Left lung (tissue), 4 donors: ENCODE measurements at regions not wholly inside any gene's neighbourhood (a gene's known extent, or its start where the extent isn't known, plus 50 kb on each side); places are given as distances from the start of the nearest gene placed in this dataset.

Source experiments
- ATAC-seq: fragments of 200-7000 bp; cut with Tn5 transposase; one replicate; pipeline ENCODE4 v1.9.1; 2020; ENCODE audit warnings: moderate library complexity
- DNase-seq, 4 donors: peaks; one replicate each; pipeline ENCODE4 v3.0.0-alpha.2; 2013 to 2020
- H3K27ac ChIP-seq, 2 donors: fragments of 200-600 bp; sonication (generic) in 1 of 2; one replicate each; pipeline versions ENCODE4 v1.5.0 to v1.8.0; 2020 to 2021
- H3K27me3 ChIP-seq, 2 donors: fragments of 200-600 bp; sonication (generic) in 1 of 2; one replicate each; pipeline versions ENCODE4 v1.5.0 to v1.8.0; 2020 to 2021
- H3K36me3 ChIP-seq, 2 donors: fragments of 200-600 bp; sonication (generic) in 1 of 2; one replicate each; pipeline versions ENCODE4 v1.5.0 to v1.8.0; 2020 to 2021
- H3K4me1 ChIP-seq, 2 donors: fragments of 200-600 bp; one replicate each; pipeline ENCODE4 v1.8.0; 2021
- H3K4me3 ChIP-seq, 2 donors: fragments of 200-600 bp; sonication (generic) in 1 of 2; one replicate each; pipeline versions ENCODE4 v1.5.0 to v1.8.0; 2020 to 2021; ENCODE audit warnings: mild to moderate bottlenecking in 1 of 2
- H3K9me3 ChIP-seq, 2 donors: fragments of 200-600 bp; sonication (generic) in 1 of 2; one replicate each; pipeline versions ENCODE4 v1.5.0 to v1.8.0; 2020 to 2021
- intact Hi-C, 2 donors: fragments of 100-400 bp; cut with DNase I; formaldehyde crosslinking; loops; one replicate each; pipeline versions ENCODE4 v1.11.2 to v1.14.2; 2022
- TF ChIP-seq, protein P1 (sequence below), 2 donors: fragments of 200-600 bp; sonication (generic) in 1 of 2; IDR thresholded peaks; one replicate each; pipeline versions ENCODE4 v1.5.0 to v1.8.0; 2021; ENCODE audit warnings: antibody characterized with exemption in 2 of 2
- donor health status: DM: no; HTN: yes; CAD: no.
- donor health status: DM: no; HTN: no; CAD: no.

- Histone ChIP-seq H3K27me3 (no peaks in the 10 kb centered on the region), H3K27ac (no peak overlapping the region), H3K9me3 (no peaks in the 10 kb centered on the region), H3K4me1 (no peaks in the 10 kb centered on the region), H3K4me3 (no peak overlapping the region), H3K36me3 (no peaks in the 10 kb centered on the region)
- DNase-seq: no peak
- TF ChIP-seq, protein P1, sequence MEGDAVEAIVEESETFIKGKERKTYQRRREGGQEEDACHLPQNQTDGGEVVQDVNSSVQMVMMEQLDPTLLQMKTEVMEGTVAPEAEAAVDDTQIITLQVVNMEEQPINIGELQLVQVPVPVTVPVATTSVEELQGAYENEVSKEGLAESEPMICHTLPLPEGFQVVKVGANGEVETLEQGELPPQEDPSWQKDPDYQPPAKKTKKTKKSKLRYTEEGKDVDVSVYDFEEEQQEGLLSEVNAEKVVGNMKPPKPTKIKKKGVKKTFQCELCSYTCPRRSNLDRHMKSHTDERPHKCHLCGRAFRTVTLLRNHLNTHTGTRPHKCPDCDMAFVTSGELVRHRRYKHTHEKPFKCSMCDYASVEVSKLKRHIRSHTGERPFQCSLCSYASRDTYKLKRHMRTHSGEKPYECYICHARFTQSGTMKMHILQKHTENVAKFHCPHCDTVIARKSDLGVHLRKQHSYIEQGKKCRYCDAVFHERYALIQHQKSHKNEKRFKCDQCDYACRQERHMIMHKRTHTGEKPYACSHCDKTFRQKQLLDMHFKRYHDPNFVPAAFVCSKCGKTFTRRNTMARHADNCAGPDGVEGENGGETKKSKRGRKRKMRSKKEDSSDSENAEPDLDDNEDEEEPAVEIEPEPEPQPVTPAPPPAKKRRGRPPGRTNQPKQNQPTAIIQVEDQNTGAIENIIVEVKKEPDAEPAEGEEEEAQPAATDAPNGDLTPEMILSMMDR (IDR thresholded peaks at IDR 0.05): no peak
- intact Hi-C loops: no loop called here
- no peak for ATAC-seq
Measured at GRCh38 chr2:7931808-7932207, 750.0 kb upstream of the ID2 start.

GRCh38 chr2:7933672-7934071 is 748.2 kb upstream of the ID2 start:
- TF ChIP-seq, protein P1 (IDR thresholded peaks at IDR 0.05): no peak
- DNase-seq: no peak

DNA sequence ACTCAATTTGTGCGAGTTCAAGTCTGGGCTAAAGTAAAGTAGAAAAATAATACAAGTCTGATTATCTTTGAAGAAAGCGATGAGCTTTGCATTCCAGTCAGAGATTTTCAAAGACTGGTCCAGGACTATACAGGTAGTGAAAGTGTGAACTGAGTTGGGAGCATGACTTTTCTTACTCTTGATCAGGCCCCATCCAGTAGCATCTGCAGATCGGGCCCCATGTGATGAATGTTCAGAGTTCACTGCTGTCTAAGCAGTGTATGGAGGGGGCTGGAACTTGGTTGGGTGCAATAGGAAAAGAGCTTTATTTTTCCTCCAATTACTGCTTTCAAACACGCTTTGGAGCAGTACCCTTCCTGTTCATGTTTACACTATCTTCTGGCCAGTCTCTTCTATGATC is 747.4 kb upstream of the ID2 start:
- TF ChIP-seq, protein P1 (IDR thresholded peaks at IDR 0.05): no peak
- H3K9me3 ChIP-seq: no peaks in the 10 kb centered on the region
- no peak overlapping the region for H3K4me3 ChIP-seq
- H3K4me1 ChIP-seq: no peaks in the 10 kb centered on the region
- H3K36me3 ChIP-seq: no peaks in the 10 kb centered on the region
- intact Hi-C loops: no loop called here
- no peak for DNase-seq
- no peak overlapping the region for H3K27ac ChIP-seq
- no peaks in the 10 kb centered on the region for H3K27me3 ChIP-seq
- no peak for ATAC-seq

More at GRCh38 chr2:7933672-7934071, 748.2 kb upstream of the ID2 start:
- intact Hi-C loops: no loop called here
- H3K27me3 ChIP-seq: no peaks in the 10 kb centered on the region
- no peak overlapping the region for H3K4me3 ChIP-seq
- H3K4me1 ChIP-seq: no peaks in the 10 kb centered on the region
- no peaks in the 10 kb centered on the region for H3K9me3 ChIP-seq
- no peak for ATAC-seq
- no peak overlapping the region for H3K27ac ChIP-seq
- H3K36me3 ChIP-seq: no peaks in the 10 kb centered on the region

- Histone ChIP-seq H3K9me3 (no peaks in the 10 kb centered on the region), H3K4me1 (no peaks in the 10 kb centered on the region), H3K36me3 (no peaks in the 10 kb centered on the region), H3K4me3 (no peak overlapping the region), H3K27ac (no peak overlapping the region), H3K27me3 (no peaks in the 10 kb centered on the region)
- intact Hi-C loops: no loop called here
- TF ChIP-seq, protein P1 (IDR thresholded peaks at IDR 0.05): no peak
- no peak for ATAC-seq
- no peak for DNase-seq
Measured at GRCh38 chr2:7937082-7937481, 744.8 kb upstream of the ID2 start.

DNA sequence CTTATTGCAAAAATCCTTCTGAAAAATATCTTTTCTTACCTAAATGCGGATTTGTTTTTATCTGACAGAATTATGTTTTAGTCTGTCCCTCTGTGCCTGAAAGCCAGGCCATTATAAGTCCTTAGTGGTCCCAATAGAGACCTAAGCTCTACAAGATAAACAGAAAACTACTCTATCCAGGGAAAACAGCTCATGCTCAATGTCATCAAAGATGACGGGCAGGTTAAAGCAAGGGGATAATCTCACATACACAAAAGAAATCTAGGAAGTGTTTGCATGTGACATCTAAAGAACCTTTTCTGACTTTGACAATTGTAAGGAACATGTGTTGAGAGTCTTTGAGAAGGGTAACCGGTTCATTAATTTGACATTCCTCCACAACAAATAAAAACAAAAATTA is 741.1 kb upstream of the ID2 start:
- H3K27me3 ChIP-seq: no peaks in the 10 kb centered on the region
- no peak overlapping the region for H3K27ac ChIP-seq

More for the DNA sequence above, 741.1 kb upstream of the ID2 start:
- no peak for ATAC-seq
- Histone ChIP-seq H3K4me3 (no peak overlapping the region), H3K36me3 (no peaks in the 10 kb centered on the region), H3K4me1 (no peaks in the 10 kb centered on the region), H3K9me3 (no peaks in the 10 kb centered on the region)
- TF ChIP-seq, protein P1 (IDR thresholded peaks at IDR 0.05): no peak
- intact Hi-C loops: no loop called here
- no peak for DNase-seq
